Smooth muscle cell (in vitro differentiated cells): ENCODE measurements at regions not wholly inside any gene's neighbourhood (a gene's known extent, or its start where the extent isn't known, plus 50 kb on each side); places are given as distances from the start of the nearest gene placed in this dataset.
"Not testable (repeated sequence)": the region's sequence is repeated elsewhere in the genome, so short reads cannot be mapped to it uniquely, and the experiment has no call there.

Experiments
- DNase-seq: peaks from one replicate; lab custom pipeline; 2025; ENCODE audit not compliant: unreplicated experiment; lab: John Stamatoyannopoulos, UW
- H2AFZ ChIP-seq: fragments of 200-600 bp; sonication (generic); 2 replicates; pipeline ENCODE4 v1.6.0; 2016; ENCODE audit warnings: antibody characterized with exemption, low read depth, mild to moderate bottlenecking
- H3F3A ChIP-seq: fragments of 200-600 bp; sonication (generic); 2 replicates; pipeline ENCODE4 v1.6.0; 2017; ENCODE audit warnings: antibody characterized with exemption, low read depth
- H3K27ac ChIP-seq: fragments of 200-600 bp; sonication (generic); 2 replicates; pipeline ENCODE4 v1.5.1; 2016; ENCODE audit warnings: low read depth, mild to moderate bottlenecking
- H3K27me3 ChIP-seq: fragments of 200-600 bp; sonication (generic); 2 replicates; pipeline ENCODE4 v1.6.1; 2016; ENCODE audit warnings: low read depth, mild to moderate bottlenecking
- H3K36me3 ChIP-seq: fragments of 200-600 bp; sonication (generic); 2 replicates; pipeline ENCODE4 v1.5.1; 2016; ENCODE audit warnings: low read depth
- H3K4me1 ChIP-seq: fragments of 200-600 bp; sonication (generic); 2 replicates; pipeline ENCODE4 v1.5.1; 2016; ENCODE audit warnings: low read depth
- H3K4me2 ChIP-seq: fragments of 200-600 bp; sonication (generic); 2 replicates; pipeline ENCODE4 v1.6.0; 2016; ENCODE audit warnings: mild to moderate bottlenecking
- H3K4me3 ChIP-seq: fragments of 200-600 bp; sonication (generic); 2 replicates; pipeline ENCODE4 v1.5.1; 2016; ENCODE audit warnings: mild to moderate bottlenecking
- H3K79me2 ChIP-seq: fragments of 200-600 bp; sonication (generic); 2 replicates; pipeline ENCODE4 v1.6.0; 2016; ENCODE audit warnings: low read depth, mild to moderate bottlenecking
- H3K9ac ChIP-seq: fragments of 200-600 bp; sonication (generic); 2 replicates; pipeline ENCODE4 v1.6.0; 2016; ENCODE audit warnings: low read depth
- H3K9me3 ChIP-seq: fragments of 200-600 bp; sonication (generic); replicated peaks from 2 replicates; pipeline ENCODE4 v1.5.1; 2016; ENCODE audit warnings: low read depth
- H4K20me1 ChIP-seq: fragments of 200-600 bp; sonication (generic); 2 replicates; pipeline ENCODE4 v1.6.0; 2016; ENCODE audit warnings: low read depth
- WGBS: methylation state at CpG from one replicate; pipeline ENCODE4 v1.1.7; 2016; ENCODE audit warnings: low lambda C conversion rate; 5-methylcytosine and 5-hydroxymethylcytosine counted together
- TF ChIP-seq, protein P1 (sequence below): fragments of 200-600 bp; sonication (generic); IDR thresholded peaks from 2 replicates; pipeline ENCODE4 v1.5.1; 2017; ENCODE audit warnings: borderline replicate concordance, mild to moderate bottlenecking, antibody characterized with exemption; ENCODE audit not compliant: insufficient read depth, poor library complexity, severe bottlenecking

DNA sequence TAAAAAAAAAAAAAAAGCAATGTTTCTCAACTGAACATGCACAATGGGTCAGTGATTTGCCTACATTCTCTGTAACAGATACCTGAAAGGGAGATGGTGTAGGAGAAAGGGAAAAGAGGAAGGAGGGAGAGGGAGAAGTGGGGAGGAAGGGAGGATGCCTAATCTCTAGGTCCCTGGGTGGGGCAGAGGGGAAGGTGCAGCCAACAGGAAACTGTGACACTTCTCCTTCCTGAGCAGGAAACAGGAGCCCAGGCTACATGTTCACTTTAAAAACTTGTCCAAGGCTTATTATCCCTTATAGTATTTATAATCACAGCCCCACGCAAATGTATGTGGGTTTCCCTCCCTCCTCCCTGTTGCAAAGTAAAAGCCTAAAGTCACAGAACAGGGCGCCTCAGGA, 137.9 kb downstream of the MINAR1 start:
- Histone ChIP-seq H3K79me2 (no peaks in the 10 kb centered on the region), H3K27ac (no peak overlapping the region), H3K9ac (no peak overlapping the region), H3K36me3 (no peaks in the 10 kb centered on the region), H3K4me1 (no peaks in the 10 kb centered on the region), H3K4me2 (no peak overlapping the region), H3F3A (no peaks in the 10 kb centered on the region), H3K4me3 (no peak overlapping the region), H2AFZ (no peak overlapping the region), H4K20me1 (no peaks in the 10 kb centered on the region), H3K9me3 (no peaks in the 10 kb centered on the region), H3K27me3 (no peaks in the 10 kb centered on the region)
- DNase-seq = no peak
- WGBS = 84% methylated on average over 2 of the region's 2 CpGs
- TF ChIP-seq, protein P1, sequence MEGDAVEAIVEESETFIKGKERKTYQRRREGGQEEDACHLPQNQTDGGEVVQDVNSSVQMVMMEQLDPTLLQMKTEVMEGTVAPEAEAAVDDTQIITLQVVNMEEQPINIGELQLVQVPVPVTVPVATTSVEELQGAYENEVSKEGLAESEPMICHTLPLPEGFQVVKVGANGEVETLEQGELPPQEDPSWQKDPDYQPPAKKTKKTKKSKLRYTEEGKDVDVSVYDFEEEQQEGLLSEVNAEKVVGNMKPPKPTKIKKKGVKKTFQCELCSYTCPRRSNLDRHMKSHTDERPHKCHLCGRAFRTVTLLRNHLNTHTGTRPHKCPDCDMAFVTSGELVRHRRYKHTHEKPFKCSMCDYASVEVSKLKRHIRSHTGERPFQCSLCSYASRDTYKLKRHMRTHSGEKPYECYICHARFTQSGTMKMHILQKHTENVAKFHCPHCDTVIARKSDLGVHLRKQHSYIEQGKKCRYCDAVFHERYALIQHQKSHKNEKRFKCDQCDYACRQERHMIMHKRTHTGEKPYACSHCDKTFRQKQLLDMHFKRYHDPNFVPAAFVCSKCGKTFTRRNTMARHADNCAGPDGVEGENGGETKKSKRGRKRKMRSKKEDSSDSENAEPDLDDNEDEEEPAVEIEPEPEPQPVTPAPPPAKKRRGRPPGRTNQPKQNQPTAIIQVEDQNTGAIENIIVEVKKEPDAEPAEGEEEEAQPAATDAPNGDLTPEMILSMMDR = no peak

DNA sequence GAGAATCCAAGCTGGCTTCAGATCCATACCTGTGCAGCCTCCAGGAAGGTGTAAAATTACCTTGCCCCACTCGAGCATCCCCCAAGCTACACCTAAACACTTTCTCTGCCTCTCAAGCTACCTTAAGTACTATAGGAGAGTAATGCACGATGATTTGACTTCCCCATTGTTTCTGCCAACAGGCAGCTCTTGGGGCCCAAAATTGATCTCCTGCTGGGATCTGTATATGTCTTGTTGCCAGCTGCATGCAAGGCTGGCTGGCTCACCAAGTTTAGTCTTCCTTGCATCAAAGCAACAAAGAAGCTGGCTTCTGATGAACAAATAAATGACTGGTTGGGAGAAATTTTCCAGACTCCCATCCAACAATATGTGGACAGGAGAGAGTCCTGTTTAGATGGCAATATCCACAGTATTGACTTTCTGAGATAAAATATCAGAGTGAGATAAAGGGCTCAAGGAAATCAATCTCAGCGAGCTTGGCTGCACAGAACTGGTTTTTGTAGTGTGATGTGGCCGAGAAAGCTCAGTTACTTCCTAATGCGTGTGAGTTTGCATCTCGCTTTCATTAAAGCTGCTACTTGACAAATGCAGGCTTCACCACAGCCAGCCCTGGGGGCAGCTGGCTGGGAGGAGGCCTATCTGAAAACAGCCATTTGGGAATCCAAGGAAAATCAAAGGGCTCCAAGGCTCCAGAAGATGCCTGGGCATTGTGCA, 140.7 kb downstream of the MINAR1 start:
- no peaks in the 10 kb centered on the region for H3K79me2 ChIP-seq
- no peaks in the 10 kb centered on the region for H4K20me1 ChIP-seq
- no peaks in the 10 kb centered on the region for H3K27me3 ChIP-seq

DNA sequence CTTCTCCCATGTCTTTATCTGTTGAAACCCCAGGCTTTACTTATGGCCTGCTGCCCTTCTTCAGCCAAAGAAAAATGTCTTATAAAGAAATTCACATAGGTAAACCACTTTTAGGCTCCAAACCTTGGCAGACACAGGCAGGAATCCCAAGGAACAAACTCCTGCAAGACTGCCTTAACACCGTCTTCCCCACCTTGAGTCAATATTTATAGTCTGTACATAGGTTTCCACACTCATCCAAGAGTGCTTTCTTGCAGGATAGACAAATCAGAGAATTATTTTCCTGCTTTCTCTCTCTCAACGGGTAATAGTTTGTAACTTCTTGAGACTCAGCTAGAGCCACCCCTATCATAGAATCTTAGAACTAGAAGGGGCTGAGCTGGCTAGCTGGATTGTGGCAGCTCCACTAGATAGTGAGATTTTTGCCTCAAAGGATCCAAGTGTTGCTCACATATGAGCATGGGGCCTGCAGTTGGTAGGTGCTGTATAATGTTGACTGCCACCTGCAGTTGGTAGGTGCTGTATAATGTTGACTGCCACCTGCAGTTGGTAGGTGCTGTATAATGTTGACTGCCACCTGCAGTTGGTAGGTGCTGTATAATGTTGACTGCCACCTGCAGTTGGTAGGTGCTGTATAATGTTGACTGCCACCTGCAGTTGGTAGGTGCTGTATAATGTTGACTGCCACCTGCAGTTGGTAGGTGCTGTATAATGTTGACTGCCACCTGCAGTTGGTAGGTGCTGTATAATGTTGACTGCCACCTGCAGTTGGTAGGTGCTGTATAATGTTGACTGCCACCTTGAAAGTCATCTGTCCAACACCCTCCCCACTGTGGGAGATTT, 142.5 kb downstream of the MINAR1 start:
- 97% methylated on average over 2 of the region's 2 CpGs for WGBS
- H3F3A ChIP-seq, H3K9me3 ChIP-seq, H3K9ac ChIP-seq, DNase-seq, H3K4me3 ChIP-seq, H2AFZ ChIP-seq, H3K4me2 ChIP-seq, H3K27ac ChIP-seq, H3K79me2 ChIP-seq, H3K4me1 ChIP-seq, H4K20me1 ChIP-seq, H3K27me3 ChIP-seq, H3K36me3 ChIP-seq: not testable (repeated sequence)

More for the DNA sequence above, 140.7 kb downstream of the MINAR1 start:
- no peak overlapping the region for H2AFZ ChIP-seq
- no peaks in the 10 kb centered on the region for H3K4me1 ChIP-seq
- no peak overlapping the region for H3K4me2 ChIP-seq
- no peaks in the 10 kb centered on the region for H3F3A ChIP-seq
- DNase-seq = no peak
- H3K9me3 ChIP-seq = no peaks in the 10 kb centered on the region
- 48% methylated on average over 6 of the region's 6 CpGs for WGBS
- TF ChIP-seq, protein P1 = no peak
- H3K4me3 ChIP-seq = no peak overlapping the region
- H3K9ac ChIP-seq = no peak overlapping the region
- H3K36me3 ChIP-seq = no peaks in the 10 kb centered on the region
- no peak overlapping the region for H3K27ac ChIP-seq

DNA sequence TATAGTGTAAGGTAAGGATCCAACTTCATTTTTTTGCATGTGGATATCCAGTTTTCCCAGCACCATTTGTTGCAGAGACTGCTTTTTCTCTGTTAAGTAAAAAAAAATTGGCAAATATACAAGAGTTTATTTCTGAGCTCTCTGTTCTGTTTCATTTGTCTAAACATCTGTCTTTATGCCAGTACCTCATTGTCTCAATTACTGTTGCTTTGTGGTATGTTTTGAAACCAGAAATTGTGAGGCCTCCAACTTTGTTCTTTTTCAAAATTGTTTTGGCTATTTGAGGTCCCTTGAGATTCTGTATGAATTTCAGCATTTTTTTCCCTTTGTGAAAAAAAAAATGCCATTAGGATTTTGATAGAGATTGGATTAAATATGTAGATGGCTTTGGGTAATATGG, 150.5 kb downstream of the MINAR1 start:
- Histone ChIP-seq H3K9ac (no peak overlapping the region), H3K36me3 (no peaks in the 10 kb centered on the region), H3F3A (no peaks in the 10 kb centered on the region), H3K4me3 (no peak overlapping the region), H3K4me1 (no peaks in the 10 kb centered on the region), H3K4me2 (no peak overlapping the region), H3K9me3 (no peaks in the 10 kb centered on the region), H4K20me1 (no peaks in the 10 kb centered on the region), H3K27ac (no peak overlapping the region), H3K27me3 (peaks cover 4% of the 10 kb centered on the region), H2AFZ (no peak overlapping the region), H3K79me2 (no peaks in the 10 kb centered on the region)
- DNase-seq = no peak
- TF ChIP-seq, protein P1 = no peak
